GM12891 (cell line): ENCODE measurements at regions not wholly inside any gene's neighbourhood (a gene's known extent, or its start where the extent isn't known, plus 50 kb on each side); places are given as distances from the start of the nearest gene placed in this dataset.

Source experiments
- DNase-seq: peaks from one replicate; pipeline ENCODE4 v3.0.0; 2011; ENCODE audit warnings: low spot score; ENCODE audit not compliant: insufficient read length
- FAIRE-seq: peaks from 2 replicates; lab custom pipeline; 2011; peaks lifted over from hg19 to GRCh38; lab: Jason Lieb, UNC
- PAX5 ChIP-seq: IDR thresholded peaks from 2 replicates; pipeline ENCODE4 v1.6.1; 2011; ENCODE audit warnings: low read length, moderate library complexity, mild to moderate bottlenecking; ENCODE audit not compliant: insufficient read depth, severe bottlenecking
- POLR2A ChIP-seq: IDR thresholded peaks from 2 replicates; pipeline ENCODE4 v1.6.1; 2011; ENCODE audit warnings: low read depth, low read length, control low read depth
- POLR2AphosphoS5 ChIP-seq: IDR thresholded peaks from 2 replicates; pipeline ENCODE4 v1.6.1; 2011; ENCODE audit warnings: low read depth, low read length, control low read depth
- POU2F2 ChIP-seq: IDR thresholded peaks from 2 replicates; pipeline ENCODE4 v1.6.1; 2011; ENCODE audit warnings: low read depth, mild to moderate bottlenecking, control low read depth, low read length, moderate library complexity
- SPI1 ChIP-seq: IDR thresholded peaks from 2 replicates; pipeline ENCODE4 v1.6.1; 2011; ENCODE audit warnings: low read depth, low read length, control low read depth
- TAF1 ChIP-seq: IDR thresholded peaks from 2 replicates; pipeline ENCODE4 v1.6.1; 2011; ENCODE audit warnings: low read depth, low read length, control low read depth

DNA sequence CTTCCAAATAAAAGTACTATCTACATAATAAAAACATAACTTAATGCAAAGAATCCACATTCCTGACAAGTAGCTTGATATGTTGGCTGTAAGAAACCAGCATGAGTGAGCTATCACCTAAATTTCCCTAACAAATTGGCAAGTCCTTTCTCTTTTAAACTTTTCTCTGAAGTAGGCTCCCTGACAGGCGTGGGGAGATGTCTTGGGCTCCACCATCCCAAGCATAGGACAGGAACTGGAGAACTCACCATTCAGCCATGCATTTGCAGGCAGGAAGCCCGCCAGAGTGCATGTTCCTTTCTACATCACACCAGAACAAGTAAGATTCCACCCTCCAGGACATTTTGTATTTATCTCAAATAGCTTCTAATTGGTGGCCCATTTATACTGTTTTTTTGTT, 921.9 kb upstream of the CELF4 start:
- FAIRE-seq (no peak), DNase-seq (no peak)
- TF ChIP-seq POLR2AphosphoS5 (no peak), TAF1 (no peak), POU2F2 (no peak), PAX5 (no peak), SPI1 (no peak)

DNA sequence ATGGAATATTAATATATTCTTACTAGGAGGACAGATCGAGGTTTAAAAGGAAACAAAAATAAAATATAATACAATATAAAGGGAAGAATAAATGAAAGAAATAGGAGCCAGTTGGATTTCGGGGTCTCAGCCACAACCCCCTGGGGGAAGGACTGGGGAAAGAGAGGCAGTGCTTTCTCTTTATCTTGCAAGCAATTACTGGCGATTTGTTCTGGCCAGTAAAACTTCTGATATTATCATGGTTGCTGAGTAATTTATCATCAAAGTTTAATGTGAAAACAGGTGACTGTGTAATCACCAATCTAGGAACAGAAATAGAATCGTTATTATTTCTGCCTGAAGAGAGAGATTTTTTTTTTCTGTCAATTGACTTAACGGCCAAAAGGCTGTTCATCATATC, 917.7 kb upstream of the CELF4 start:
- no peak for FAIRE-seq
- TF ChIP-seq POLR2A (no peak), SPI1 (no peak), PAX5 (no peak), POU2F2 (no peak), POLR2AphosphoS5 (no peak), TAF1 (no peak)
- DNase-seq = no peak

DNA sequence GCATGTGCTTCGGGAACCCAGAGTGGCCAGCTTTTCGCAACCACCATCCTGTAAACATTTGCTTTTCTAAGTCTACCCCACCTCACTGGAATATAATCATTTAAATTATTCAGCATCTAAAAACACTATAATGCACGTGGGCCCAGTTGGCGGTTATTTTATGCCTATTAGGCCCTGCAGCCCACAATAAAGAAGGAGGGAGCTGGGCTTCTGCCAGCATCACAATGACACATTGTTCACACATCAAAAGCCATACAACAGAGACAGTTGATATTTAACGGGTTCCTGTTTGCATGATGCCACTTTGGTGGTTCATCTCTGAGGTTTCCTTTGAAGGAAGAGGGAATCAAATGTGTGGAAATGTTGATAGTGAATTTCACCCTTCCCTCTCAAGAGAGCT, 916.0 kb upstream of the CELF4 start:
- DNase-seq = no peak
- no peak for FAIRE-seq
- no peak for TF ChIP-seq POLR2A
- no peak for TF ChIP-seq PAX5
- TF ChIP-seq POU2F2 = no peak
- TF ChIP-seq TAF1 = no peak
- TF ChIP-seq POLR2AphosphoS5 = no peak
- no peak for TF ChIP-seq SPI1

DNA sequence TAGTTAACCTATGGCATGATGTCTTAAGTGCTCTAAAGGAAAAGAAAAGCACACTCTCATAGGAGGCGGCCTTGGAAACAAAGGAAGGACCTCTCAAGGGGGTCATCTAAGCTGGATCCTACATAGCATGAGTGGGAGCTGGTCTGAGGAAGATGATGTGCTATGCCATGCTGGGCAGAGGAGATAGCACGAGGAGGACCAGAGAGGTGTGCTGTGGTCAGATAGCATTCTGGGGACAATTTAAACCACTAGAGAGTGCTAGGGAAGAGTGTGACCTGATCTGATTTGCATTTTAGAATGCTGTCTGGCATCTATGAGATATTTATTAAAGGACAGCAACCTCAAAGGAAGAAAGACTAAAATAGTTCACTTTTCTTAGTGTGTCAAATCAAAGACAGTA, 910.1 kb upstream of the CELF4 start:
- TF ChIP-seq TAF1 (no peak), SPI1 (no peak), POU2F2 (no peak), POLR2AphosphoS5 (no peak), POLR2A (no peak), PAX5 (no peak)
- FAIRE-seq (no peak), DNase-seq (no peak)

DNA sequence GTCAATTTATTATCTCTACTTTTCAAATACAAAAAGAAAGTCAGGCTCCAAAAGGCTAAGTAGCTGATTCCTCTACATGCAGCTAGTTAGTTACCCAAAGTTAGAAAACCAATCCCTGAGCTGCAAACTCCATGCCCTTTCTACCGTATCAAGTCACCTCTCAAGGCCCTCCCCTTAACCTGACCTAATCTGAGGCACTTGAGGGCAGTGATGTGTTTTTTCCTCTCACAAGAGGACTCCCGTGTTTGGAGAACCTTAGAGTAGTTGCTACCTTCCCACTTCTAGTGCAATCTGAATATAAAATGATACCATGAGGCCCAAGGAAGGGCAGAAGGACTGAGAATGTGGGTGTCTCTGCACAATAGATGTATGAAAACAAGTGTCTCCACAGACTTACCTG, 907.9 kb upstream of the CELF4 start:
- TF ChIP-seq TAF1 (no peak), SPI1 (no peak), POLR2AphosphoS5 (no peak), PAX5 (no peak), POU2F2 (no peak)
- FAIRE-seq (no peak), DNase-seq (no peak)

DNA sequence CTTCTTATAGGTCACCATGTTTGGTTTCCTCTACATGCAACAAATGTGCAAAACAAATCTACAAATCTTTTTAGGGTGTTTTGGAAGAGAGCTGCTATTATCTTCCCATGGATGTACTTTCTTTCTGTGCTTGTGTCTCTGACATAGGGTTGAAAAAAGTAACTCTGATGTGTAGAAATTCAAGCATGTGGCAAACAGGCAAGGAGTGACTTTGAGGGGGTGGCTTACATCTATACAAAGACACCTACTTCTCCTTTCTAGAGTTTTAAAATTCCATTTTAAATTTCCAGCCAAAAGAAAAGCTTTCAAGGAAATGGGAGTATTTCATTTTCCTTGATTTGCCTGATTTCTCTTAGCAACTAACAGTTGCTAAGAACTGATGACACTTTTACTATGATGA, 904.8 kb upstream of the CELF4 start:
- FAIRE-seq (no peak), DNase-seq (no peak)
- TF ChIP-seq POLR2AphosphoS5 (no peak), POU2F2 (no peak)

GRCh38 chr18:38466426-38466825, 900.8 kb upstream of the CELF4 start:
- no peak for FAIRE-seq
- DNase-seq = no peak

GRCh38 chr18:38464024-38464423, 898.4 kb upstream of the CELF4 start:
- TF ChIP-seq POLR2A (no peak), PAX5 (no peak), SPI1 (no peak), POLR2AphosphoS5 (no peak), TAF1 (no peak), POU2F2 (no peak)
- peak; percentile 0 for DNase-seq
- FAIRE-seq = no peak

More at GRCh38 chr18:38466426-38466825, 900.8 kb upstream of the CELF4 start:
- TF ChIP-seq POU2F2 (no peak), POLR2A (no peak), SPI1 (no peak)

DNA sequence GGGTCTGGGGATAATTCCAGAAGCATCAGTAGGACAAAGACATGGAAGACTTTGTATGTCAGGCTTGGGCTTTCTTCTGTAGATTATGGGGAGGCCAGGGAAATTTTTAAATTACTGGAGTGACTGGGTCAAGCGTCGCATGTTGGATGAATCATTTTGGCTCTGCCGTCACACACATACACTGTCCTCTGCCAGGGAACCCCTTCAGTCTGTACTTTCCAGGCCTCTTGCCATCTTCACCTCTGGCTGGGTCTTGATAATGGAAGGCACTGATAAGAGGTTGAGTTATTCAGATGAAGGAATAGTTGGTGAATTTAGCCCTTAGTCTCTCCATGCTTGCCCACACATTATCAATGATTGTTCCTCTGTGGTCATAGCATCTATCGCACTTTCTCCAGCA, 895.1 kb upstream of the CELF4 start:
- no peak for DNase-seq
- FAIRE-seq = no peak
- no peak for TF ChIP-seq PAX5
- TF ChIP-seq SPI1 = no peak
- no peak for TF ChIP-seq TAF1
- no peak for TF ChIP-seq POLR2A
- TF ChIP-seq POLR2AphosphoS5 = no peak
- TF ChIP-seq POU2F2 = no peak

DNA sequence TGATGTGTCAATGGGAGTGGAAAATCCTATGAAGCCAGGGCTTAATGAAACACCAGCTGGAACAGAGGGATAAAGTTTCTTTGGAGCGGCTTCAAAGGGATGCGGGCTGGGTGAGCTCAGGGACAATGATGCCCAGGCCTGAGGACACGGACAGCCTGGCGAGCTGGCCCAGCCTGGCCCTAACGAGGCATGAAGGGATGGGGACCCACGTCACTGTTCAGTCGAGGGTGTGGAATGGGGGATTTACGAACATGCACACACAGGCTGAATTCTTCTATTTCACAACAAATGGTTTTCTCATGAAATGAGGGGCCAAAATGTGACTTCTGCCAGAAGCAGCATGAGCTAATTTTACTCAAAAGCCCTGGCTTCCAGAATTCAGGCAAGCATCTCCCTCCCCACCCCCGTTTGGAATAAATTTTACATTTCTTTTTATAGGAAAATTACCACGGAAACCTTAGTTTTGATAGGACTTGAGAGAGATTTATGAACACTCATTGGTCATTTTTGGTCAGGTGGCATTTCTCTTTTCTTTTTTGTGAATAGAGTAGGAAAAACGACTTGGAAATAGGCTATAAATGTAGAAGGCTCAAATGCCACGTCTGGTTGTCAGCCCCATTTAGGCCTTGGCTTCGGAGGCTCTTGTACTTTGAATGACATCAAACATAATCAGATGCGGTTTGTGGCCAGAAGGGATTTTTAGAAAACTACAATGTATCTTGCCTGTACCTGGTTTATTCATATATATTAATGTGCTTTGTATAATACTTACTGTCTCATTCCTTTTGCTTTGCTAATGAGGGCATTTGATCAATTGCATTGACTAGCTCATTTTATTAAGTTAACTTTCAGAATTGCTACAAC, 893.8 kb upstream of the CELF4 start:
- TF ChIP-seq POU2F2 = no peak
- no peak for TF ChIP-seq TAF1
- TF ChIP-seq PAX5 = no peak
- TF ChIP-seq POLR2AphosphoS5 = no peak
- no peak for TF ChIP-seq POLR2A
- TF ChIP-seq SPI1 = no peak
- DNase-seq = no peak
- FAIRE-seq = no peak
